Caco-2 (cell line): ENCODE measurements at regions not wholly inside any gene's neighbourhood (a gene's known extent, or its start where the extent isn't known, plus 50 kb on each side); places are given as distances from the start of the nearest gene placed in this dataset.

ENCODE experiments used
- BruUV-seq: library from RNA; stranded (reverse); fragments of 400-500 nt; replicated peaks from 2 replicates; lab custom pipeline; 2021; lab: Mats Ljungman, UMichigan
- CTCF ChIA-PET: fragments of 300-600 bp; sonication (Branson Sonifier 250); formaldehyde crosslinking; loops from one replicate; lab custom pipeline; 2022; ENCODE audit warnings: antibody characterized with exemption; lab: Charles Lee
- POLR2A ChIA-PET: fragments of 300-600 bp; sonication (Branson Sonifier 250); formaldehyde crosslinking; loops from one replicate; lab custom pipeline; 2022; ENCODE audit warnings: antibody characterized with exemption; lab: Charles Lee
- DNase-seq, 2 experiments: peaks; one replicate each; pipeline versions ENCODE4 v3.0.0 to v3.0.0-alpha.2; 2020 to 2022
- H3K27me3 ChIP-seq: replicated peaks from 2 replicates; pipeline ENCODE4 v1.6.0; 2011; ENCODE audit warnings: low read length; ENCODE audit not compliant: control insufficient read depth, insufficient read depth
- H3K36me3 ChIP-seq: 2 replicates; pipeline ENCODE4 v1.5.1; 2011; ENCODE audit warnings: low read length; ENCODE audit not compliant: control insufficient read depth, insufficient read depth
- H3K4me1 ChIP-seq: fragments of 250-450 bp; sonication (Bioruptor Pico); 2 replicates; pipeline ENCODE4 v1.5.1; 2020; ENCODE audit warnings: mild to moderate bottlenecking
- H3K4me3 ChIP-seq: 2 replicates; pipeline ENCODE4 v1.5.1; 2011; ENCODE audit warnings: low read depth, mild to moderate bottlenecking, control low read depth, low read length
- H3K9me3 ChIP-seq: fragments of 250-450 bp; sonication (Bioruptor Pico); 2 replicates; pipeline ENCODE4 v1.5.1; 2020; ENCODE audit warnings: mild to moderate bottlenecking, moderate library complexity
- H3K27ac Mint-ChIP-seq: one replicate; pipeline ENCODE4 v1.8.0; 2022; ENCODE audit warnings: mixed read lengths; ENCODE audit not compliant: unreplicated experiment
- H3K27me3 Mint-ChIP-seq: one replicate; pipeline ENCODE4 v1.8.0; 2022; ENCODE audit warnings: mixed read lengths; ENCODE audit not compliant: insufficient read depth, unreplicated experiment
- H3K36me3 Mint-ChIP-seq: one replicate; pipeline ENCODE4 v1.8.0; 2022; ENCODE audit warnings: mild to moderate bottlenecking, mixed read lengths; ENCODE audit not compliant: insufficient read depth, unreplicated experiment
- H3K4me1 Mint-ChIP-seq: one replicate; pipeline ENCODE4 v1.8.0; 2022; ENCODE audit warnings: low read depth, mixed read lengths; ENCODE audit not compliant: unreplicated experiment
- H3K4me3 Mint-ChIP-seq: one replicate; pipeline ENCODE4 v1.8.0; 2022; ENCODE audit warnings: mild to moderate bottlenecking, moderate library complexity, mixed read lengths; ENCODE audit not compliant: unreplicated experiment
- H3K9me3 Mint-ChIP-seq: one replicate; pipeline ENCODE4 v1.8.0; 2022; ENCODE audit warnings: mixed read lengths; ENCODE audit not compliant: unreplicated experiment
- CTCF ChIP-seq, 2 experiments: fragments of 200-600 bp in 1 of 2; IDR thresholded peaks; 1 replicate in 1 of 2; 2 replicates in 1 of 2; pipeline versions ENCODE4 v1.5.1 to v1.8.0; 2011 to 2022; ENCODE audit warnings: antibody characterized with exemption in 1 of 2, control low read depth in 1 of 2, inconsistent platforms in 1 of 2, low read depth in 1 of 2, low read length in 1 of 2, mild to moderate bottlenecking in 1 of 2, moderate library complexity in 1 of 2; ENCODE audit not compliant: insufficient read depth in 1 of 2, severe bottlenecking in 1 of 2, unreplicated experiment in 1 of 2
- intact Hi-C: fragments of 100-400 bp; cut with micrococcal nuclease; formaldehyde crosslinking; loops from one replicate; pipeline ENCODE4 v1.10.0; 2022; ENCODE audit not compliant: unreplicated experiment

GRCh38 chr7:41504214-41504980 lies 198.5 kb downstream of the INHBA start:
- no peaks in the 10 kb centered on the region for H3K36me3 Mint-ChIP-seq
- BruUV-seq, result no TSS peak
- no peaks in the 10 kb centered on the region for H3K4me1 ChIP-seq
- no peaks in the 10 kb centered on the region; the same call in 1 of the 2 replicates for H3K27me3 ChIP-seq
- no peak overlapping the region for H3K4me3 Mint-ChIP-seq
- no peak for DNase-seq
- peaks cover 10% of the 10 kb centered on the region for H3K27me3 Mint-ChIP-seq
- H3K4me1 Mint-ChIP-seq, result no peaks in the 10 kb centered on the region
- intact Hi-C loops, result no loop called here
- TF ChIP-seq CTCF (IDR thresholded peaks at IDR 0.05; ENCODE audit: insufficient read depth in 1 of 2, low read depth in 1 of 2, low read length in 1 of 2, severe bottlenecking in 1 of 2, unreplicated experiment in 1 of 2), result no peak
- H3K9me3 Mint-ChIP-seq, result peaks cover 8% of the 10 kb centered on the region
- no peaks in the 10 kb centered on the region for H3K36me3 ChIP-seq
- ChIA-PET POLR2A (no interaction called here), CTCF (no interaction called here)
- H3K9me3 ChIP-seq, result no peaks in the 10 kb centered on the region
- no peak overlapping the region for H3K4me3 ChIP-seq
- H3K27ac Mint-ChIP-seq, result no peak overlapping the region

- H3K9me3 ChIP-seq, result no peaks in the 10 kb centered on the region
- H3K36me3 ChIP-seq, result no peaks in the 10 kb centered on the region
- H3K27me3 Mint-ChIP-seq, result peaks cover 12% of the 10 kb centered on the region
- no peaks in the 10 kb centered on the region for H3K4me1 Mint-ChIP-seq
- H3K9me3 Mint-ChIP-seq, result peaks cover 8% of the 10 kb centered on the region
- no peaks in the 10 kb centered on the region; the same call in 1 of the 2 replicates for H3K27me3 ChIP-seq
- CTCF ChIA-PET, result no interaction called here
- H3K27ac Mint-ChIP-seq, result no peak overlapping the region
- H3K4me3 Mint-ChIP-seq, result no peak overlapping the region
- BruUV-seq, result no TSS peak
- no peak overlapping the region for H3K4me3 ChIP-seq
- no peak for TF ChIP-seq CTCF (IDR thresholded peaks at IDR 0.05; ENCODE audit: insufficient read depth in 1 of 2, low read depth in 1 of 2, low read length in 1 of 2, severe bottlenecking in 1 of 2, unreplicated experiment in 1 of 2)
- no peaks in the 10 kb centered on the region for H3K4me1 ChIP-seq
- no peak for DNase-seq
- POLR2A ChIA-PET, result no interaction called here
- intact Hi-C loops, result no loop called here
- no peaks in the 10 kb centered on the region for H3K36me3 Mint-ChIP-seq
Observed at GRCh38 chr7:41503438-41503837, 199.5 kb downstream of the INHBA start.

DNA sequence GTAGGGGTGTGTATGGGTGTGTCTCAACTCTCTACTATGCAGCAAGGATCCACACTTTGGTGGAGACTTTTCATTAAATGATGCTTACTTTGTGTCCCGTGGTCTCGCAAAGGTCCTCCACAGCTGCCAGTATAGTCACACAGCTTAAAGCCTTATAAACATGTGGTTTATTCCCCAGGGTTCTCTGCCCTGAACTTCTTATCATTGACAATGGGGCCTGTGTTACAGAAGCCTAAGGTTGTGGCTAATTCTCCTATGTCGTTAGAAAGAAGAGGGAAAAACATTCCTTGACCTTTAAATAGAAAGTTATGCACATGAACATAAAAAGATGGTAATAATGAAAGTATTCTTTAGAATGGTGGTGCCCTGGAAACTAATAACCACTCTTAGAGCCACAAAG lies 201.4 kb downstream of the INHBA start:
- Histone ChIP-seq H3K9me3 (no peaks in the 10 kb centered on the region), H3K4me3 (no peak overlapping the region), H3K27me3 (no peaks in the 10 kb centered on the region; the same call in 1 of the 2 replicates), H3K36me3 (no peaks in the 10 kb centered on the region), H3K4me1 (no peaks in the 10 kb centered on the region)
- ChIA-PET POLR2A (no interaction called here), CTCF (no interaction called here)
- BruUV-seq, result no TSS peak
- Mint-ChIP-seq H3K4me1 (no peaks in the 10 kb centered on the region), H3K27ac (no peak overlapping the region), H3K36me3 (no peaks in the 10 kb centered on the region), H3K27me3 (peaks cover 8% of the 10 kb centered on the region), H3K9me3 (peaks cover 8% of the 10 kb centered on the region), H3K4me3 (no peak overlapping the region)
- no peak for DNase-seq
- no peak for TF ChIP-seq CTCF (IDR thresholded peaks at IDR 0.05; ENCODE audit: insufficient read depth in 1 of 2, low read depth in 1 of 2, low read length in 1 of 2, severe bottlenecking in 1 of 2, unreplicated experiment in 1 of 2)
- intact Hi-C loops, result no loop called here
